CD4-positive, alpha-beta T cell treated with Interferon alpha-2 for 1 hour (primary cell): ENCODE measurements at regions not wholly inside any gene's neighbourhood (a gene's known extent, or its start where the extent isn't known, plus 50 kb on each side); places are given as distances from the start of the nearest gene placed in this dataset.
"Not testable (repeated sequence)": the region's sequence is repeated elsewhere in the genome, so short reads cannot be mapped to it uniquely, and the experiment has no call there.

Experiments used
- DNase-seq, 2 donors: peaks; one replicate each; pipeline ENCODE4 v3.0.0-alpha.2; 2020 to 2022

DNA sequence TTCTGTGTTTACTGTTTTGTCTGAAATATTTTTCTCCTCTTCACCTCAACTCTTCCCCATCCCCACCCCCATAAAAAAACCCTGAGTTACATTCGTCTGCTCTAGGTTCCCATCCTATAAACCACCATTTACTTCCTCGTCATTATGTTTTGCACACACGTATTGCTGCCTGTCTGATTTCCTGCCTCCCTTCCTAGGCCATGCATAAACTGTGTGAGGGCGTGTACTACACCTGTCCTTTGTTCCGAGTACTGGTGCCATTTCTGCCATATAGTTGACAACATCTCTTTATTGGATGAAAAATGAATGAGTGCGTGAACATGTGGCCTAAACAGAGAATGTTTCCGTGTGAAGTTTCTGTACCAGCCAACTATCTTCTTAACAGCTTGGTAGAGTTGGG, 258.5 kb upstream of the FAT1 start:
- no peak for DNase-seq

DNA sequence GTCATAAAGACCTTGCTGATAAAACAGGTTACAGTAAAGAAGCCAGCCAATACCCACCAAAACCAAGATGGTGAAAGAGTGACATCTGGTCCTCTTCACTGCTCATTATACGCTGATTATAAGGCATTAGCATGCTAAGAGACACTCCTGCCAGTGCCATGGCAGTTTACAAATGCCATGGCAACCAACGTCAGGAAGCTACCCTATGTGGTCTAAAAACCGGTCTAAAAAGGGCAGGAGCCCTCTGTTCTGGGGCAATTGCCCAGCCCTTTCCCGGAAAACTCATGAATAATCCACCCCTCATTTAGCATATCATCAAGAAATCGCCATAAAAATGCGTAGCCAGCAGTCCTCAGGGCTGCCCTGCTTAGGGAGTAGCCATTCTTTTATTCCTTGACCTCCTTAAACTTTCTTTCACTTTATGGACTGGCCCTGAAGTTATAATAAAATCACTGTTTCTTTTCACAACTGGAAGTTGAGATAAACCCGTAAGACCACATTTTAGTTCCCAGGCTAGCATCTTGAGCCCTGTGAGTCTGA, 260.5 kb upstream of the FAT1 start:
- no peak for DNase-seq

DNA sequence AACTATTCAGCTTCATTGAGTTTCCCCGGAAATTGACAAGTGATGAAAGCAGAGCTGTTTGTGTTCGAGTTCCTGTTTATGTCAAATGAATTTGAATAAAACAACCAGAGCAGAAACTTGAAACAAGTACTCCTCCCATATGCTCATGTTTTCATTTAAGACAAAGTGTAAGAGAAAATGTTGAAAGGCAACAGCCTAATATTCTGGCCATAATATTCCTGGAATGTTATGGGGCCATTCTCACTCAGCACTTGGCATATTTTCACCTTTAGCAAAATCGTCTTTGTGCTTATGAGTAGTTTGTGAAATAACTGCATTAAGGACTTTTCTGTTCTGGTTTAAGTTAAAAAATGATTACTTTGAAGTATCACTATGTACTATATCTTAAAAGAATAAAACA, 276.0 kb upstream of the FAT1 start:
- DNase-seq = no peak

- DNase-seq = no peak
These were observed 276.6 kb upstream of the FAT1 start for GRCh38 chr4:187000281-187000680.

GRCh38 chr4:187002133-187002532, 278.5 kb upstream of the FAT1 start:
- not testable (repeated sequence) for DNase-seq

GRCh38 chr4:187004628-187005027, 281.0 kb upstream of the FAT1 start:
- DNase-seq = no peak

GRCh38 chr4:187006189-187006618, 282.5 kb upstream of the FAT1 start:
- DNase-seq = no peak

DNA sequence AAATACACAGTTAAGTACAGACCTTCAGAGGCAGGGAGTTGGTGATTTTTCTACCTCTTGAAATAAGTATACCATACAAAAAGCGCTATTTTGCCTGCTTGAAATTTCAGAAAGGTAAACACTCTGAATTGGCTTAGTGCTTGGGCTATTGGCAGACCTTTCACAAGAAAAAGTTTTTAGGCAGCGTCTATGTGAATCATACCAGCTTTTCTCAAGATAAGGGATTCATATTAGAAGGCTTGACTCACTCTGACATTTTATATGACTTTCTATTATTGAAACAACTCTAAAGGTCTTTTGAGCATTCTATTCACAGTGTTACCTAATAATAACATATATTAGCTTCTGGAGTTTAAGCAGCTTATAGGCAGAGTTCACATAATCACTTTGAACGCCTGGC, 286.4 kb upstream of the FAT1 start:
- DNase-seq = no peak

GRCh38 chr4:187016101-187016500, 292.4 kb upstream of the FAT1 start:
- no peak for DNase-seq

DNA sequence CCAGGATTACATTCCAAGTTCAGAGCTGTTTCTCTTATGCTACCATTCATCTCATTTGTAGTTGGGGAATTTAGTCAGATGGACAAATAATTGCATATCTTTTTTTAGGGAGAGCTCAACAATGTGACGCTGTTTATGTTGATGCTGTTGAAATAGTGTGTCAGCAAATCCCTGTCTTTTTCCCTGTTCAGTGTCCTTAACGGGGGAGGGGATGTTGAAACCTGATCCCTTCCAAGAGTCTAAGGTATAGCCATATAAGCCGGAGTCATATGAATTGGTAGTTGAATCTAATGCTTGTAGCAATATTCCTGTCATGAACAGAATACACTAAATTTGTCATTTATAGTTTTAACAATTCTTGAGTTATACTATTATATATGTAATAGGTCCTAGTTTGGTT, 293.5 kb upstream of the FAT1 start:
- DNase-seq = no peak

- no peak for DNase-seq
These were observed 296.2 kb upstream of the FAT1 start for GRCh38 chr4:187019896-187020295.

DNA sequence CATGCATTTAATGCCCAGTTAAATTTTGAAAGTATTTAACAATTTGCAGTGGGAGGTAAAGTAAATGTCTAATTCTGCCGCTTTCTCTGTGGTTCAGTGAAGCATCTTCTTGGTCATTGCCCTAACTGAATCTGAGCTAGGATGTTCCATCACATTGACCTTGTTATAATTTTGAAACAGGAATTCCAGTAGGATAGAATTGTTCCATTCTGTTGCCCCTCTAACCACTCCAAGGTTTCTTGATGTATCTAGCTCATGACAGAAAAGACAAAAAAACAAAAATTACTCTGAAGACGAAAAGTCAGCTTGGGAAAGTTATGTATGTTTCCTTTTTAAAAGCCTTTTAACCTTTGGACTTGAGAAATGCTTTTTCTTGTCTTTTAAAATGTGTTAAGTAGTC, 297.0 kb upstream of the FAT1 start:
- no peak for DNase-seq

DNA sequence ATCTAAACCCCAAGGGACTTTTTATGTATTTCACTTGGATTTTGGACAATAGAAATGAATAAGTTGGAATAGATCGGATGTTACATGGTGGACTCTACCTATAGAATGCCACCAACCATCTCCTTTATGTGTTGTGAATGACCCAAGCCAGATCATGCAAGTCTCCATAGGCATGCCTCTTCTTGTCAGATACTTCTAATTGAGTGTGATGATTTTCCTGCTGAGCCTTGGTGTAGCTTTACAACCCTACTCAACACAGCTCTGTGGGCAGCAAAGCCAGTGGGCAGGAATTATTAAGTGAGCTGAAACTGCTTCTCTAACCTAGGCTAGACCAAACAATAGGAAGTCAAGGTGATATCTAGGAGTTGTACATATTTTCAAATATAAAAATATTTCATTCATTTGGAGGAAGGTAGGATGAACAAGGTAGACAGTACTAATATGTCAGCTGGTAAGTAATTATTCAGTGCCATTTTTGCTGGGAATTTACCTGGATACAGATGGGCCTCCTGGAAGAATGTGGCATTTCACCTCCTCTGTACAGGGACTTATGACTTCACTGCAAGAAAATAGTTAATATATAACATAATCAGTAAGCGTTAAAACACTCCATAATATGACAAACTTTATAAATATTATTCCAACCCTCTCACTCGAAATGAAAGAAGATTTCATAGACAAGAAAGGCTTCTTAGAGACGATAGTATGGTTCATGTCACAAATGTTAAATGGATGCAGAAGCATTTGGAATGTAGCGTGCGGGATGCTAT, 298.0 kb upstream of the FAT1 start:
- DNase-seq = no peak

- no peak for DNase-seq
These were observed 303.6 kb upstream of the FAT1 start for GRCh38 chr4:187027272-187027671.

DNA sequence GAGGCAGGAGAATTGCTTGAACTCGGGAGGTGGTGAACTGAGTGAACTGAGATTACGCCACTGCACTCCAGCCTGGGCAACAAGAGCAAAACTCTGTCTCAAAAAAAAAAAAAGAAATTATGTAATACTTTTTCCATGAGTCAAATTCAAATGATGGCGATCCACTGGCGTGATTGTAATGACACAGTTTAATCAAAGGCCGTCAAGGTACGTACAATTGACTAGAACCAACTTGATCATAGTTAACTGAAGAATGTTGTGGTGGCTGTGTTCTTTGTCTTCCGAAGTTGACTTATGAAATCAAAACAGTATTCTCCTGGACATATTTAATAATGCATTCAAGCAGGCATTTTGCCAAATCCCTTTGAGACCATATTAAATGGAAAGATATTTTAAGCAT, 318.6 kb upstream of the FAT1 start:
- no peak for DNase-seq

- no peak for DNase-seq
These were observed 322.8 kb upstream of the FAT1 start for GRCh38 chr4:187046471-187046870.

DNA sequence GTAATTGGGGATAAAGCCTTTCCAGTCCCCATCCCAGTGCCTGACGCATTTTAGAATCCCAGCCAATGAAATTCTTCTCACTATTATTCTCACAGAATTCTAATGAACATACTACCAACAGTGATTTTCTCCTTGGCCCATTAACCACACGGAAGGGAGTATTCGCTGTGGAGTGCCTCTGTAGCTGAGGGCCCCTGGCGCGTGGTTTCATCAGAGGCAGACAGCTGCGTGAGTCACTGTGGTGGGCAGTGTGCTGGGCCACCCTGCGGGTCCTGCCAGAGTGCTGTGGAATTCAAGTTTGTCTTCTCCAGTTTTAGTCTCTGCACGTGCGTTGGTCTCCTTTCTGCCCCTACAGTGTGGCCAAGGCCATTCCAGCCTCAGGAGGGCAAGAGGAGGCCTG, 335.4 kb upstream of the FAT1 start:
- no peak for DNase-seq

DNA sequence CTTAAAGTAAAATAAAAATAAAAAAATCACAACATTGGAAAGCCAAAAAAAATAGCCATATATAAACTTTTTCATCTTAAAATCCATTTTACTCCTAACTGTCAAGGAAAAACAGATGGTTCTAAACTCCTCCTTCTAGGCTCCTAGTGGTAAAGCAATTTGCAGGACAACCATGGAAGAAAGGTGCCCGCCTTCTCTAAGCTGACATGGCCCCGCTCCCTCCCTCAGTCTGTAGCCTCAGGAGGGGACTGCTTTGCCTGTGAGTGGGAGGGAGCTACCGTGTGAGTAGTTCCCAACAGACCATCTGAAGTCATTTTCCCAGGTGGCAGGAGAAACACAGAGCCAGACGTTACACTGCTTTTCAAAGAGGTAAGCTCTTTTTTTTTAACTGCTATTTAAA, 336.2 kb upstream of the FAT1 start:
- no peak for DNase-seq

- DNase-seq = no peak
These were observed 336.9 kb upstream of the FAT1 start for GRCh38 chr4:187060551-187060950.

DNA sequence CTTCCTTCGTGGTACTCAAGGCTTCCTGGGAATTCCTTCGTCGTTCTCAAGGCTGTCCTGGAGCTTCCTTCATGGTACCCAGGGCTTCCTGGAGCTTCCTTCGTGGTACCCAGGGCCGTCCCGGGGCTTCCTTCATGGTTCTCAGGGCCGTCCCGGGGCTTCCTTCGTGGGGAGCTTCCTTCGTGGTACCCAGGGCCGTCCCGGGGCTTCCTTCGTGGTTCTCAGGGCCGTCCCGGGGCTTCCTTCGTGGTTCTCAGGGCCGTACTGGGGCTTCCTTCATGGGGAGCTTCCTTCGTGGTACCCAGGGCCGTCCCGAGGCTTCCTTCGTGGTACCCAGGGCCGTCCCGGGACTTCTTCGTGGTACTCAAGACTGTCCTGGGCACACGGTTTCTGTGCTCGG, 339.6 kb upstream of the FAT1 start:
- DNase-seq = no peak

DNA sequence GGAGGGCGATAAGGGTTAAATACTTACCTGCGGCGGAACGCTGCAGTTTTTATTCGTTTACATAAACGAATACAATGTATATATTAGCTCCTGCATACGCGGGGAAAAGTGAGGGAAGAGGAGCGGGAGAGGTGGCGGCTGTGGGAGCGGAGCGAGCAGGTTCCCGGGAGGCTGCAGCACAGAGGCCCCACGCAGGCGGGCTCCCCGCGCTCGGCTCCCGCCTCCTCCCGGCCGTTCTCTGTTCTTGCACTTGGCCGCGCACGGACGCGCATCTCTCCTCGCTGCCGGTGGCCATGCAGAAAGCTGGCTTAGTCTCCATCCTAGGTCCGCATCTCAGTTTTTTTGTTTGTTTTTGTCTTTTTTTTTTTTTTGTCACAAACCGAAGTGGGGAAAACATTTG, 340.4 kb upstream of the FAT1 start:
- no peak for DNase-seq

DNA sequence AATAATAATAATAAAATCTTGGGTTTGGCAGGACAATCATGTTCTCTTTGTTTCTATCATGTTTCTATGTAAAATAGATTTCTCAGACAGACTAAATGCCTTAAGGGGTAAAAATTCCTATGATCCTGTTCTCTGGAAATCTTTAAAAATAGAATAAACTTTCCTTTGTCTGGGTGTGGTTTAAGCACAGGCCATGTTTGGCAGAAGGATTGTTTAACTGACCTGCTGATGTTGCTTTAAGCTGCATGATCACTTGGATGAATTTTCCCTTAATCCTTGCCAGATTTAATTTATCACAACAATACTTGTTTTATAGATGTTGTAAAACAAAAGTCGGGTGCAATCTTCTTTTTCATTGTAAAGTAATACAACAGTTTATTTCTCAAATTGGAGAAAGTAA, 341.7 kb upstream of the FAT1 start:
- DNase-seq = no peak

DNA sequence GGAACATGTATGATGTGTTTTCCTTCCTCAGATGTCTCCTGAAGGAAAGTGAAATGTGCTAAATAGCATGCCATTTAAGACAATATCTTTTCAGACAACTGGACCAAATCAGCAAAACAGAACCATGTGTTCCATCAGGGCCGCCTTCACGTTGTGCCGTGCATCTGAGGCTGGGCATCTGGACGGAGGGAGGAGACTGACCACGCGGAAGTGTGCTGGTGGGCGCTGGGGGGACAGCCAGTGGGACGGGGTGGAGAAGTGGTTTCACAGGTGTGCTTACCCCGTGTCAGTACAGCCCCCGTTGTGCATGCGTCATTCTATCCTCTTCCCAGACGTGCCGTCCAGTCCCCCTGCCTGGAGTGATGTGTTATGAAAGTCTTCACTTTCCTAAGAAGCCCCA, 342.1 kb upstream of the FAT1 start:
- no peak for DNase-seq

- no peak for DNase-seq
These were observed 345.7 kb upstream of the FAT1 start for GRCh38 chr4:187069398-187069797.

DNA sequence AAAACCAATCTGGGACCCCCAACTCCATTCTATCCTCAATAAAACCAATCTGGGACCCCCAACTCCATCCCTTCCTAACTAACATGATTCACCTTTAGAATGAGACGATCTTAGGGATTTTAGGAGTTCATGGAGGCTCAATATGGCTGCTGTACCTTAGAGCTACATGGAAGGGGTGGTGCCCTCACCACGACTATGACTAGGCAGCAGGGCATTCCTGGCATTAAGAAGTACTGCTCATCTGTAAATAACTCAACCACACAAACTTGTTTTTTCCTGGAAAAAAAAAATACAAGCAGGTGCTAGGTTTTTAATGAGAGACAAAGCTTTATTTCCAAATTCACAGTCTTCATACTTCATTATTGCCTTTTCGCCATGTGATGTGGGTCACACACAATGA, 346.5 kb upstream of the FAT1 start:
- DNase-seq = no peak
